Ovary (tissue), 7 donors: ENCODE measurements at regions not wholly inside any gene's neighbourhood (a gene's known extent, or its start where the extent isn't known, plus 50 kb on each side); places are given as distances from the start of the nearest gene placed in this dataset.

ENCODE experiments used
- DNase-seq, 5 donors: peaks; one replicate each; pipeline ENCODE4 v3.0.0-alpha.2; 2019 to 2020
- H3K27ac ChIP-seq, 2 donors: fragments of 200-600 bp; one replicate each; pipeline versions ENCODE4 v1.5.1 to v1.8.0; 2019 to 2022
- H3K27me3 ChIP-seq: fragments of 200-600 bp; one replicate; pipeline ENCODE4 v1.8.0; 2022
- H3K36me3 ChIP-seq: fragments of 200-600 bp; sonication (generic); one replicate; pipeline ENCODE4 v1.5.1; 2019
- H3K4me1 ChIP-seq: one replicate; pipeline ENCODE4 v1.8.1; 2013; ENCODE audit warnings: mild to moderate bottlenecking, moderate library complexity; ENCODE audit not compliant: insufficient read depth
- H3K4me3 ChIP-seq: fragments of 200-600 bp; sonication (generic); one replicate; pipeline ENCODE4 v1.5.1; 2017
- H3K9me3 ChIP-seq, 2 donors: fragments of 200-600 bp in 1 of 2; sonication (generic) in 1 of 2; one replicate each; pipeline versions ENCODE4 v1.5.1 to v1.8.1; 2013 to 2019; ENCODE audit warnings: mild to moderate bottlenecking in 1 of 2, moderate library complexity in 1 of 2
- EP300 ChIP-seq: sonication (generic); formaldehyde crosslinking; IDR thresholded peaks from one replicate; pipeline ENCODE4 v1.6.1; 2017; ENCODE audit warnings: antibody characterized with exemption
- POLR2A ChIP-seq: fragments of 450-650 bp; IDR thresholded peaks from one replicate; pipeline ENCODE4 v1.6.1; 2017; ENCODE audit warnings: antibody characterized with exemption, mild to moderate bottlenecking, moderate library complexity
- WGBS, 3 donors: extraction: QIAGEN DNeasy Blood & Tissue Kit in 1 of 3; methylation state at CpG; one replicate each; pipeline versions ENCODE4 v1.1.5 to v1.1.7; 2013 to 2017; 5-methylcytosine and 5-hydroxymethylcytosine counted together
- intact Hi-C, 4 donors: fragments of 100-400 bp; cut with DNase I; formaldehyde crosslinking; loops; one replicate each; pipeline versions ENCODE4 v1.11.0 to v1.15.1; 2022 to 2023
- TF ChIP-seq, protein P1 (sequence below), 3 donors: fragments of 450-650 bp in 2 of 3; fragments of 200-600 bp in 1 of 3; IDR thresholded peaks; one replicate each; pipeline versions ENCODE4 v1.5.1 to v1.8.0; 2016 to 2022; ENCODE audit warnings: antibody characterized with exemption in 3 of 3, mild to moderate bottlenecking in 1 of 3
- donor health status: DM: no; HTN: no; CAD: no; lungs with moderate emphysema.
- donor health status: DM: no; HTN: no; CAD: no.
- donor health status: Bipolar disorder and iron deficiency.
- donor health status: DM: no; HTN: no; CAD: no.
- donor health status: DM: yes; HTN: yes; CAD: no.

DNA sequence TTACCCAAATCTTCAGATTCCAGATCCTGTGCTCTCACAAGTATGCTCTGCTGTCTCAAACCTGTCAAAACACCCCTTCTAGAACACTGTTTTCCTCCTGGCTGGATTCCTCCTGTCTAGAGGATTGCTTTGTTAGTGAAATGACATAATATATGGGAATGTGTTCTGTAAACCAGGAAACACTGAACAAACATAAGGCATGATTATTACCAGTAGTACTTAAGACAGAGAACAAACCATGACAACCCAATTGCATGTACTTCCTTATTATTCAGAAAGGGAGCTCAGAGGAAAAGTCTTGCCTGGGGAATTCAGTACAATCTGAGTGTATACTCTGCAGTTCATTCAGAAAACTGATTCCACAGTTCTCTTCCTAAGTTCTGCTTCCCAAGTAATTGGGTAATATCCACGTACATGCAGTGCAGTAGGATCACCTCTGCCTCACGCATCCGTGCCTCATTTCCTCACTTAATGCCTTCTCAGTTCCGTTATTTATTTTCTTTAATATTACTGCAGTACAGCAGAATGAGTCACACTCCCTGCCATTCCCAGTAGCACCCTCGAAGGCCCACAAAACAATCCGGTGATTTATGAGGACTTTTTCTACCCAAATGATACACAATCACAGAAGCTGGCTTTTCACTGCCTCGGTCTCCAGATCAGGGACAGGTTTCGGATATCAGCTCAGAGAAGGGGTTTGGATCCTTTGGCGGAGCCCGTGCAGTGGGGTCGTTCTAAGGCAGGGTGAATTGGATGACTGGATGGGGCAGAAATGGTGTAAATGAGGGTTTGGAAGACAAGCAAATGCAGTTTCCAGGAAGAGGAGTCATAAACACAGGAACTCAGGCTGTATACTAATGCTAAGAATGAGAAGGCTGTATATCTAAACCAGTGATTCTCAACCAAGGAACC lies 896.9 kb downstream of the KCNA4 start:
- Histone ChIP-seq H3K4me3 (no peak overlapping the region), H3K4me1 (no peaks in the 10 kb centered on the region), H3K27me3 (no peaks in the 10 kb centered on the region), H3K36me3 (no peaks in the 10 kb centered on the region), H3K9me3 (no peaks in the 10 kb centered on the region), H3K27ac (no peak overlapping the region)
- intact Hi-C loops, result no loop called here
- TF ChIP-seq, protein P1, sequence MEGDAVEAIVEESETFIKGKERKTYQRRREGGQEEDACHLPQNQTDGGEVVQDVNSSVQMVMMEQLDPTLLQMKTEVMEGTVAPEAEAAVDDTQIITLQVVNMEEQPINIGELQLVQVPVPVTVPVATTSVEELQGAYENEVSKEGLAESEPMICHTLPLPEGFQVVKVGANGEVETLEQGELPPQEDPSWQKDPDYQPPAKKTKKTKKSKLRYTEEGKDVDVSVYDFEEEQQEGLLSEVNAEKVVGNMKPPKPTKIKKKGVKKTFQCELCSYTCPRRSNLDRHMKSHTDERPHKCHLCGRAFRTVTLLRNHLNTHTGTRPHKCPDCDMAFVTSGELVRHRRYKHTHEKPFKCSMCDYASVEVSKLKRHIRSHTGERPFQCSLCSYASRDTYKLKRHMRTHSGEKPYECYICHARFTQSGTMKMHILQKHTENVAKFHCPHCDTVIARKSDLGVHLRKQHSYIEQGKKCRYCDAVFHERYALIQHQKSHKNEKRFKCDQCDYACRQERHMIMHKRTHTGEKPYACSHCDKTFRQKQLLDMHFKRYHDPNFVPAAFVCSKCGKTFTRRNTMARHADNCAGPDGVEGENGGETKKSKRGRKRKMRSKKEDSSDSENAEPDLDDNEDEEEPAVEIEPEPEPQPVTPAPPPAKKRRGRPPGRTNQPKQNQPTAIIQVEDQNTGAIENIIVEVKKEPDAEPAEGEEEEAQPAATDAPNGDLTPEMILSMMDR (IDR thresholded peaks at IDR 0.05), result no peak
- TF ChIP-seq POLR2A (no peak), EP300 (no peak)
- no peak for DNase-seq
- WGBS, 3 donors, result 40 to 44% (median 42%) methylated on average over 11 of the region's 11 CpGs

DNA sequence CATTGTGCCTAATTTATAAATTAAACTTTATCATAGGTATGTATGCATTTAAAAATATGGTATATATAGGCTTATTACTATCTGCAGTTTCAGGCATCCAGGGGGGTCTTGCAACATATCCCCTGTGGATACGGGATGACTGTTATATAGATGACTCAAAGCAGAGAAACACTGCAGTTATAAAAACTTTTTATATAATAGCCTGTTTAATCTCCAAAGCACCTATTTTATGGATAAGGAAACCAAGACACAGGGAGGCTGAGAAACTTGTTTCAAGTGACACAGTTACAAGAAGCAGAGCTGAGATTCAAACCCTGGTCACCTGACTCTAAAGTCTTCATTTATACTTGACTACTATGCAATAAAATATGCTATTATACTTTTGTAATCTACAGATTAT lies 897.7 kb downstream of the KCNA4 start:
- Histone ChIP-seq H3K9me3 (no peaks in the 10 kb centered on the region), H3K4me1 (no peaks in the 10 kb centered on the region), H3K4me3 (no peak overlapping the region), H3K27me3 (no peaks in the 10 kb centered on the region), H3K36me3 (no peaks in the 10 kb centered on the region), H3K27ac (no peak overlapping the region)
- TF ChIP-seq POLR2A (no peak), EP300 (no peak)
- TF ChIP-seq, protein P1 (IDR thresholded peaks at IDR 0.05), result no peak
- DNase-seq, result no peak
- intact Hi-C loops, result no loop called here
- 68 to 98% (median 81%) methylated on average over 1 of the region's 1 CpG for WGBS, 3 donors

GRCh38 chr11:29100967-29101366 lies 915.9 kb downstream of the KCNA4 start:
- Histone ChIP-seq H3K36me3 (no peaks in the 10 kb centered on the region), H3K4me1 (no peaks in the 10 kb centered on the region), H3K27ac (no peak overlapping the region), H3K9me3 (no peaks in the 10 kb centered on the region), H3K27me3 (no peaks in the 10 kb centered on the region), H3K4me3 (no peak overlapping the region)
- no peak for DNase-seq
- TF ChIP-seq, protein P1 (IDR thresholded peaks at IDR 0.05), result no peak
- TF ChIP-seq EP300 (no peak), POLR2A (no peak)
- 54 to 94% (median 92%) methylated on average over 3 of the region's 3 CpGs for WGBS, 3 donors
- intact Hi-C loops, result no loop called here

GRCh38 chr11:29095821-29096220 lies 921.0 kb downstream of the KCNA4 start:
- TF ChIP-seq, protein P1 (IDR thresholded peaks at IDR 0.05), result no peak
- no peak for TF ChIP-seq EP300
- no peak for TF ChIP-seq POLR2A
- no peak for DNase-seq
- no peak overlapping the region for H3K4me3 ChIP-seq
- no peaks in the 10 kb centered on the region for H3K27me3 ChIP-seq
- no peaks in the 10 kb centered on the region for H3K9me3 ChIP-seq
- 86 to 88% (median 86%) methylated on average over 1 of the region's 1 CpG for WGBS, 3 donors
- intact Hi-C loops, result no loop called here
- H3K27ac ChIP-seq, result no peak overlapping the region
- H3K36me3 ChIP-seq, result no peaks in the 10 kb centered on the region
- no peaks in the 10 kb centered on the region for H3K4me1 ChIP-seq
